22Rv1 (cell line): ENCODE measurements at regions not wholly inside any gene's neighbourhood (a gene's known extent, or its start where the extent isn't known, plus 50 kb on each side); places are given as distances from the start of the nearest gene placed in this dataset.

Experiments
- H3K27ac ChIP-seq: fragments of 450-650 bp; 2 replicates; pipeline ENCODE4 v1.5.1; 2017
- CTCF ChIP-seq: fragments of 450-650 bp; IDR thresholded peaks from 2 replicates; pipeline ENCODE4 v1.5.1; 2017; ENCODE audit warnings: mild to moderate bottlenecking
- ZFX ChIP-seq: fragments of 450-650 bp; IDR thresholded peaks from 2 replicates; pipeline ENCODE4 v1.6.1; 2017; ENCODE audit warnings: antibody characterized with exemption, borderline replicate concordance

GRCh38 chr15:77749236-77749997 lies 116.7 kb upstream of the LINGO1 start:
- no peak for TF ChIP-seq ZFX
- TF ChIP-seq CTCF = no peak
- no peak overlapping the region for H3K27ac ChIP-seq

- no peak for TF ChIP-seq CTCF
- TF ChIP-seq ZFX = no peak
- H3K27ac ChIP-seq = no peak overlapping the region
These were observed 115.7 kb upstream of the LINGO1 start for GRCh38 chr15:77748078-77749064.

DNA sequence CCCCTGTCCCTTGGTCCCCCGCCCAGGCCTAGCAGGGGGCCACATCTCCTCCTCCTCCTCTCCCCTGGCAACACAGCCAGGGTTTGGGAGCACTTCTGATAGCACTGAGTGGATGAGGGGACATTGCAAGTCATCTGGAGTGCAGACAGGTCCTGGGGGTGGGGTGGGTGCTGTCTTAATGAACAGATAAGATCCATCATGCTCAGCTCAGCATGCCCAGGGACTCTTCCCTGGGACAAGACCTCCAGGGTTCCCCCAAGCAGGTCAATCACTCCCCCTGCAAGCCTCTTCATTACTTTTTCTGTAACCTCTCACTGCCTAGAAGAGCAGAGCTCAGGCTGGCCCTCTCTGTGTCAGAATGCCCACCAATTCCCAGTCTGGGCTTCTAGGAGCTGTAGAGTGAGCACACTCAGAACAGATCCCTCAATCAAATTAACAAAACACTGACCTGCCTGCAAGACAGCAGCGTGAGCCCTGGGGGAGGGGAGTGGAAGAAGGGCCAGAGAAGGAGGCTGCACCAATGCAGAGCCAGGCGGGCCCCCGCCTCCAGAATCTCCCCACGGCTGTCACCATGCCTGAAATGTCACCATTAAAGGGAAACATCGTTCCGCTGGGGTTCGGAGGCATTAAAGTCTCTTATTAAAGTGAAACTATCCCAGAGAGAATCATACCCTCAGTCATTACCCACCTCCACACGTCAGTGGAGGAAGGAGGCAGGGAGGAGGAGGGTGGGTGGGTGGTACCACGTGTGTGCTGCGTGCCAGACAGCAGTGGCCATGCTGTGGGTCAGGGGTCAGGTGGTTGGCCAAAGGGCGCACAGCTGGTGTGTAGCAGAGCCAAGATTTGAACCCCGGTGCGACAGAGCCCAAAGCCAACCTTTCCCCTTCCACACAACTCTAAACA lies 114.7 kb upstream of the LINGO1 start:
- no peak overlapping the region for H3K27ac ChIP-seq

GRCh38 chr15:77746254-77747174 lies 113.8 kb upstream of the LINGO1 start:
- no peak overlapping the region for H3K27ac ChIP-seq
- TF ChIP-seq CTCF (no peak), ZFX (no peak)

More for the DNA sequence above, 114.7 kb upstream of the LINGO1 start:
- TF ChIP-seq ZFX (no peak), CTCF (no peak)

DNA sequence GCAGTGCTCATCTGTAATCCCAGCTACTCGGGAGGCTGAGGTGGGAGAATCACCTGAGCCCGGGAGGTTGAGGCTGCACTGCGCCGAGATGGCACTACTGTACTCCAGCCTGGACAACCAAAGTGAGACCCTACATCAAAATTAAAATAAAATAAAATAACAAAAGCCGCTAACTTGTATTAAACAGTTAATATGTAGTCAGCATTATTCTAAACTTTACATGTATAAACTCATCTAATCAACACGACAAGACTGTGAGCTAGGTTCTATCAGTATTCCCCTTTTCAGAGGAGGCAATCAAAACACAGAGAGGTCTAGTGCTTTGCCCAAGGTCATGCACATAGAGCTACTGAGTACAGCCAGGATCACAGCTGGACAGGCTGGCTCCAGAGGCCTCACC lies 111.7 kb upstream of the LINGO1 start:
- no peak overlapping the region for H3K27ac ChIP-seq
- no peak for TF ChIP-seq CTCF
- TF ChIP-seq ZFX = no peak

DNA sequence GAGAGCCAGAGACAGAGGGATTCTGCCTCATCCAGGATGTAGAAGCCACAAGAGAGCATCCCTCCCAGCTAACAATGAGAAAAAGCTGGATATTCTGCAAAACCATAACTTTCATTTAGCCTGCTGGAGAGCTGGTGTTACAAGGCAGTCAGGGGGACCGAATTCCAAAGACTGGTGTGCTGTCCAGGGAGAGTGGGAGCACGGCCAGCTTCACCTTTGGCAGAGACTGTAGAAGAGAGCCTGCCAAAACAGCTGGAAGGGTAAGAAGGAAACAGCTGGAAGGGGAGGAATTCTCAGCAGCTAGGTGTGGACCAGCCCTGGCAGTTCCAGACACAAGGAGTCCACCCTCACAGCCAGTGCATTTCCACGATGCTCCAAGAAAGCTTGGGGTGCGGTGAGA lies 109.9 kb upstream of the LINGO1 start:
- no peak overlapping the region for H3K27ac ChIP-seq
- TF ChIP-seq CTCF = no peak
- no peak for TF ChIP-seq ZFX
